HG02970 (cell line): ENCODE measurements at regions not wholly inside any gene's neighbourhood (a gene's known extent, or its start where the extent isn't known, plus 50 kb on each side); places are given as distances from the start of the nearest gene placed in this dataset.

ENCODE experiments used
- ATAC-seq: cut with Tn5 transposase; IDR thresholded peaks from one replicate; pipeline ENCODE4 v1.9.1; 2021; ENCODE audit warnings: mild to moderate bottlenecking, moderate library complexity, moderate number of reproducible peaks; ENCODE audit not compliant: unreplicated experiment, low FRiP score

GRCh38 chr10:78516756-78517155 is 483.1 kb downstream of the RPS24 start:
- no peak for ATAC-seq

GRCh38 chr10:78518224-78518623 is 484.6 kb downstream of the RPS24 start:
- no peak for ATAC-seq

GRCh38 chr10:78520737-78521430 is 487.2 kb downstream of the RPS24 start:
- ATAC-seq = no peak

- ATAC-seq = no peak
Measured at GRCh38 chr10:78523453-78523852, 489.8 kb downstream of the RPS24 start.

GRCh38 chr10:78524342-78524741 is 490.7 kb downstream of the RPS24 start:
- ATAC-seq = no peak

- no peak for ATAC-seq
Measured at GRCh38 chr10:78524941-78525340, 491.3 kb downstream of the RPS24 start.

- no peak for ATAC-seq
Measured at GRCh38 chr10:78526347-78526746, 492.7 kb downstream of the RPS24 start.

GRCh38 chr10:78527296-78527695 is 493.6 kb downstream of the RPS24 start:
- ATAC-seq = no peak

GRCh38 chr10:78528749-78529204 is 495.1 kb downstream of the RPS24 start:
- no peak for ATAC-seq

- ATAC-seq = no peak
Measured at GRCh38 chr10:78529262-78529661, 495.6 kb downstream of the RPS24 start.

- no peak for ATAC-seq
Measured at GRCh38 chr10:78531088-78531487, 497.4 kb downstream of the RPS24 start.

GRCh38 chr10:78532480-78533042 is 498.9 kb downstream of the RPS24 start:
- ATAC-seq = no peak

- no peak for ATAC-seq
Measured at GRCh38 chr10:78533098-78533497, 499.4 kb downstream of the RPS24 start.

GRCh38 chr10:78533776-78534175 is 500.1 kb downstream of the RPS24 start:
- ATAC-seq = no peak

- no peak for ATAC-seq
Measured at GRCh38 chr10:78535716-78536218, 502.1 kb downstream of the RPS24 start.

GRCh38 chr10:78537018-78537417 is 503.4 kb downstream of the RPS24 start:
- ATAC-seq = no peak

- no peak for ATAC-seq
Measured at GRCh38 chr10:78539247-78539766, 505.6 kb downstream of the RPS24 start.

- ATAC-seq = no peak
Measured at GRCh38 chr10:78540355-78541076, 506.9 kb downstream of the RPS24 start.

- ATAC-seq = no peak
Measured at GRCh38 chr10:78541481-78542140, 507.9 kb downstream of the RPS24 start.

GRCh38 chr10:78542141-78542489 is 508.5 kb downstream of the RPS24 start:
- ATAC-seq = no peak

GRCh38 chr10:78542521-78542920 is 508.9 kb downstream of the RPS24 start:
- no peak for ATAC-seq
